ENCODE measurements at regions not wholly inside any gene's neighbourhood (a gene's known extent, or its start where the extent isn't known, plus 50 kb on each side); places are given as distances from the start of the nearest gene placed in this dataset.

DNA sequence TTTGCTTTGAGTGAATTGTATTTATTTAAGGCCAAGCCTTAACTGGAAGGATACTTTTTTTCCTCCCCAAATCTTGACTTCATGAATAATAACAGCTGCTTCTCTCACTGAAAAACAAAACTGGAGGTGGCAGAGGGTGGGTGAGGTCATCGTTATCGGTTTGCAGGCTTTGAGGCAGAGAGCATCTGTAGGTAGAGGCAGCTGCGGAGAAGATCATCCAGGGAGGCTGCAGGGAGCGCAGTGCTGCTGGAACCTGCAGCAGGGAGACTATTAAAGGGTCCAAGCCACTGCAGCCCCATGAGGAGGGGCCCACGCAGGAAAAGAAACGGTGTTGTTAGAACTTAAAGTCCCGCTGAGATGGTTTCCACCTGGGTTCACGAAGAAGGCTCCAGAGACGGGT lies 112.1 kb upstream of the SDK1 start:
- WGBS (ENCODE audit: insufficient coverage), result 100% methylated on average over 9 of the region's 9 CpGs
- Histone ChIP-seq H3K27ac (ENCODE audit: insufficient read depth in 1 of 2, low read depth in 1 of 2, low read length in 2 of 2, poor library complexity in 1 of 2, severe bottlenecking in 2 of 2) (no peak overlapping the region), H3K4me3 (ENCODE audit: control insufficient read depth in 1 of 7, extremely low read depth in 1 of 7, insufficient read depth in 4 of 7, low read depth in 2 of 7, low read length in 6 of 7) (no peak overlapping the region), H3K27me3 (replicated peaks in 2 of 5; ENCODE audit: control insufficient read depth in 4 of 5, insufficient read depth in 5 of 5, low read length in 4 of 5) (no peaks in the 10 kb centered on the region), H3K9me3 (ENCODE audit: control extremely low read depth in 1 of 5, control insufficient read depth in 4 of 5, insufficient read depth in 2 of 5, low read depth in 1 of 5, low read length in 4 of 5) (no peaks in the 10 kb centered on the region), H3K4me1 (ENCODE audit: control extremely low read depth in 1 of 4, control insufficient read depth in 4 of 4, insufficient read depth in 4 of 4, low read length in 3 of 4) (peaks cover 0 to 11% (median 2%) of the 10 kb centered on the region in 4 experiments), H3K36me3 (ENCODE audit: control insufficient read depth in 4 of 4, insufficient read depth in 4 of 4, low read length in 3 of 4) (no peaks in the 10 kb centered on the region)
- DNase-seq, result no peak
- CTCF ChIA-PET, result no interaction called here
- POLR2A ChIA-PET, result no interaction called here

- peaks cover 0 to 6% (median 0%) of the 10 kb centered on the region in 5 experiments for H3K9me3 ChIP-seq (ENCODE audit: control extremely low read depth in 1 of 5, control insufficient read depth in 4 of 5, insufficient read depth in 2 of 5, low read depth in 1 of 5, low read length in 4 of 5)
- H3K27ac ChIP-seq (ENCODE audit: insufficient read depth in 1 of 2, low read depth in 1 of 2, low read length in 2 of 2, poor library complexity in 1 of 2, severe bottlenecking in 2 of 2), result no peak overlapping the region
- DNase-seq, result peak in 2 of 3 donors; percentile 57 to 65
- ChIA-PET POLR2A (no interaction called here), CTCF (no interaction called here)
- H3K4me1 ChIP-seq (ENCODE audit: control extremely low read depth in 1 of 4, control insufficient read depth in 4 of 4, insufficient read depth in 4 of 4, low read length in 3 of 4), result peaks cover 0 to 11% (median 2%) of the 10 kb centered on the region in 4 experiments
- H3K27me3 ChIP-seq (replicated peaks in 2 of 5; ENCODE audit: control insufficient read depth in 4 of 5, insufficient read depth in 5 of 5, low read length in 4 of 5), result no peaks in the 10 kb centered on the region
- no peak overlapping the region for H3K4me3 ChIP-seq (ENCODE audit: control insufficient read depth in 1 of 7, extremely low read depth in 1 of 7, insufficient read depth in 4 of 7, low read depth in 2 of 7, low read length in 6 of 7)
- WGBS (ENCODE audit: insufficient coverage), result 5% methylated on average over 2 of the region's 4 CpGs
- H3K36me3 ChIP-seq (ENCODE audit: control insufficient read depth in 4 of 4, insufficient read depth in 4 of 4, low read length in 3 of 4), result no peaks in the 10 kb centered on the region
Observed at GRCh38 chr7:3191548-3191947, 109.5 kb upstream of the SDK1 start.

DNA sequence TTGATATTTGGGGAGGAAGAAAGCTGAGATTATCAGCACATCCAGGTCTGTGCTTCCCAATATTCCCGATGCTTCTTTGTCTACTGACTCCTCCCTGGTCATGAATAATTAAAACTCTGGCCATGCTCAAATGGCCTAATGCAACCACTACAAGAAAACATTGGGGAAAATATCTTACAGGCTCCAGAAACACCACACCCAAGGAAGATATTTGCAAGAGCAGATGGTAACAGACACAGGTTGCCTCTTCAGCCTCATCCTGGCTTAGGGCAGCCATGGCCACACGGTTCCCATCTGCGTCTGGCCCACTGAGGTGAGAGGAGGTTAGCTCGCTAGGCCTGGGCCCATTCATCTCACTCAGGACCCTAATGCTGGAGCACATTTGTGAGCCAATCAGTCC lies 108.4 kb upstream of the SDK1 start:
- CTCF ChIA-PET, result no interaction called here
- Histone ChIP-seq H3K27ac (ENCODE audit: insufficient read depth in 1 of 2, low read depth in 1 of 2, low read length in 2 of 2, poor library complexity in 1 of 2, severe bottlenecking in 2 of 2) (no peak overlapping the region), H3K27me3 (replicated peaks in 2 of 5; ENCODE audit: control insufficient read depth in 4 of 5, insufficient read depth in 5 of 5, low read length in 4 of 5) (no peaks in the 10 kb centered on the region), H3K4me1 (ENCODE audit: control extremely low read depth in 1 of 4, control insufficient read depth in 4 of 4, insufficient read depth in 4 of 4, low read length in 3 of 4) (peaks cover 0 to 11% (median 2%) of the 10 kb centered on the region in 4 experiments), H3K9me3 (ENCODE audit: control extremely low read depth in 1 of 5, control insufficient read depth in 4 of 5, insufficient read depth in 2 of 5, low read depth in 1 of 5, low read length in 4 of 5) (peaks cover 0 to 6% (median 0%) of the 10 kb centered on the region in 5 experiments), H3K4me3 (ENCODE audit: control insufficient read depth in 1 of 7, extremely low read depth in 1 of 7, insufficient read depth in 4 of 7, low read depth in 2 of 7, low read length in 6 of 7) (no peak overlapping the region), H3K36me3 (ENCODE audit: control insufficient read depth in 4 of 4, insufficient read depth in 4 of 4, low read length in 3 of 4) (no peaks in the 10 kb centered on the region)
- DNase-seq, result no peak
- 81% methylated on average over 4 of the region's 4 CpGs for WGBS (ENCODE audit: insufficient coverage)
- POLR2A ChIA-PET, result no interaction called here

DNA sequence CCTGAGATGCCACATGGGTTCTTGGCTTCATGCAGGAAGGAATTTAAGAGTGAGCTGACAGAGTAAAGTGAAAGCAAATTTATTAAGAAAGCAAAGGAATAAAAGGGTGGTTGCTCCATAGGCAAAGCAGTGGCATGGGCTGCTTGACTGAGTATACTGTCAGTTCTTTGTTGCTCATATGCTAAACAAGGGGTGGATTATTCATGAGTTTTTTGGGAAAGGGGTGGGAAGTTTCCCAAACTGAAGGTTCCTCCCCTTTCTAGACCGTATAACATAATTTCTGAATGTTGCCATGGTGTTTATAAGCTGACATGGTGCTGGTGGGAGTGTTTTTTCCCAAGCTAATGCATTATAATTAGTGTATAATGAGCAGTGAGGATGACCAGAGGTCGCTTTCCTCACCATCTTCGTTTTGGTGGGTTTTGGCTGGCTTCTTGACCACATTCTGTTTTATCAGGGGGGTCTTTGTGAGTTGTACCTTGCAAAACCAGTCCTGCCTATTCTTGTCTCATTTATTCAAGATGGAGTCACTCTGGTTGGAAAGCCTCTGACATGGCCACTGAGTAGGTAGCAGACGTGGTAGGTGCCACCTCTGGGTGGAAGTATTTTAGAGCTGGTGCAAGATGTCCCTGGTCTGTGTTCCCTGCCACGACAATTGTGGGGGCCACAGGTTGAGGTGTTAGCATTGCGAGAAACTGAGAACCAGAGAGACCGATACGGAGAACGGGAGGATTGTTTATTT lies 107.5 kb upstream of the SDK1 start:
- no peak for DNase-seq
- no peaks in the 10 kb centered on the region for H3K36me3 ChIP-seq (ENCODE audit: control insufficient read depth in 4 of 4, insufficient read depth in 4 of 4, low read length in 3 of 4)
- H3K27ac ChIP-seq (ENCODE audit: insufficient read depth in 1 of 2, low read depth in 1 of 2, low read length in 2 of 2, poor library complexity in 1 of 2, severe bottlenecking in 2 of 2), result no peak overlapping the region
- H3K4me3 ChIP-seq (ENCODE audit: control insufficient read depth in 1 of 7, extremely low read depth in 1 of 7, insufficient read depth in 4 of 7, low read depth in 2 of 7, low read length in 6 of 7), result no peak overlapping the region
- 99% methylated on average over 6 of the region's 9 CpGs for WGBS (ENCODE audit: insufficient coverage)
- ChIA-PET CTCF (no interaction called here), POLR2A (no interaction called here)
- peaks cover 0 to 11% (median 2%) of the 10 kb centered on the region in 4 experiments for H3K4me1 ChIP-seq (ENCODE audit: control extremely low read depth in 1 of 4, control insufficient read depth in 4 of 4, insufficient read depth in 4 of 4, low read length in 3 of 4)
- H3K27me3 ChIP-seq (replicated peaks in 2 of 5; ENCODE audit: control insufficient read depth in 4 of 5, insufficient read depth in 5 of 5, low read length in 4 of 5), result no peaks in the 10 kb centered on the region
- H3K9me3 ChIP-seq (ENCODE audit: control extremely low read depth in 1 of 5, control insufficient read depth in 4 of 5, insufficient read depth in 2 of 5, low read depth in 1 of 5, low read length in 4 of 5), result peaks cover 0 to 7% (median 2%) of the 10 kb centered on the region in 5 experiments

GRCh38 chr7:3194501-3195141 lies 106.4 kb upstream of the SDK1 start:
- ChIA-PET CTCF (no interaction called here), POLR2A (interaction anchor here (0.5 kb wide), 1 partner anchor 1219 kb away, joined by 4 read pairs; no protein-coding TSS in a partner anchor)
- H3K9me3 ChIP-seq (ENCODE audit: control extremely low read depth in 1 of 5, control insufficient read depth in 4 of 5, insufficient read depth in 2 of 5, low read depth in 1 of 5, low read length in 4 of 5), result peaks cover 0 to 9% (median 2%) of the 10 kb centered on the region in 5 experiments
- H3K4me3 ChIP-seq (ENCODE audit: control insufficient read depth in 1 of 7, extremely low read depth in 1 of 7, insufficient read depth in 4 of 7, low read depth in 2 of 7, low read length in 6 of 7), result no peak overlapping the region
- peaks cover 0 to 11% (median 2%) of the 10 kb centered on the region in 4 experiments for H3K4me1 ChIP-seq (ENCODE audit: control extremely low read depth in 1 of 4, control insufficient read depth in 4 of 4, insufficient read depth in 4 of 4, low read length in 3 of 4)
- no peaks in the 10 kb centered on the region for H3K27me3 ChIP-seq (replicated peaks in 2 of 5; ENCODE audit: control insufficient read depth in 4 of 5, insufficient read depth in 5 of 5, low read length in 4 of 5)
- H3K27ac ChIP-seq (ENCODE audit: insufficient read depth in 1 of 2, low read depth in 1 of 2, low read length in 2 of 2, poor library complexity in 1 of 2, severe bottlenecking in 2 of 2), result no peak overlapping the region
- 92% methylated on average over 7 of the region's 7 CpGs for WGBS (ENCODE audit: insufficient coverage)
- no peaks in the 10 kb centered on the region for H3K36me3 ChIP-seq (ENCODE audit: control insufficient read depth in 4 of 4, insufficient read depth in 4 of 4, low read length in 3 of 4)
- DNase-seq, result peak in 2 of 3 donors; percentile 11 to 19

DNA sequence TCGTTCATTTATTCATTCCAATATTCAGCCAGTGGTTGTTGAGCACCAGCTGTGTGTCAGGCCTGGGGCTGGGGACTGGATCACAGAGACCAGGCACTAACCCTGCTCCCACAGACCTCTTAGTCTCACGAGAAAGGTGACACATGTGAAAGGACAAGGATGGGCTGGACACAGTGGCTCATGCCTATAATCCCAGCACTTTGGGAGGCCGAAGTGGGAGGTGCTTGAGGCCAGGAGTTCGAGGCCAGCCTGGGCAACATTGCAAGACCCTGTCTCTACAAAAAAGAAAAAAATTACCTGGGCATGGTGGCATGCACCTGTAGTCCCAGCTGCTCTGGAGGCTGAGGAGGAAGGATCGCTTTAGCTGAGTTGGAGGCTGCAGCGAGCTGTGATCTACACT lies 105.9 kb upstream of the SDK1 start:
- ChIA-PET CTCF (no interaction called here), POLR2A (no interaction called here)
- Histone ChIP-seq H3K4me1 (ENCODE audit: control extremely low read depth in 1 of 4, control insufficient read depth in 4 of 4, insufficient read depth in 4 of 4, low read length in 3 of 4) (peaks cover 0 to 11% (median 2%) of the 10 kb centered on the region in 4 experiments), H3K27ac (ENCODE audit: insufficient read depth in 1 of 2, low read depth in 1 of 2, low read length in 2 of 2, poor library complexity in 1 of 2, severe bottlenecking in 2 of 2) (no peak overlapping the region), H3K27me3 (replicated peaks in 2 of 5; ENCODE audit: control insufficient read depth in 4 of 5, insufficient read depth in 5 of 5, low read length in 4 of 5) (no peaks in the 10 kb centered on the region), H3K9me3 (ENCODE audit: control extremely low read depth in 1 of 5, control insufficient read depth in 4 of 5, insufficient read depth in 2 of 5, low read depth in 1 of 5, low read length in 4 of 5) (peaks cover 0 to 9% (median 2%) of the 10 kb centered on the region in 5 experiments), H3K4me3 (ENCODE audit: control insufficient read depth in 1 of 7, extremely low read depth in 1 of 7, insufficient read depth in 4 of 7, low read depth in 2 of 7, low read length in 6 of 7) (no peak overlapping the region), H3K36me3 (ENCODE audit: control insufficient read depth in 4 of 4, insufficient read depth in 4 of 4, low read length in 3 of 4) (no peaks in the 10 kb centered on the region)
- no peak for DNase-seq
- 98% methylated on average over 5 of the region's 6 CpGs for WGBS (ENCODE audit: insufficient coverage)

DNA sequence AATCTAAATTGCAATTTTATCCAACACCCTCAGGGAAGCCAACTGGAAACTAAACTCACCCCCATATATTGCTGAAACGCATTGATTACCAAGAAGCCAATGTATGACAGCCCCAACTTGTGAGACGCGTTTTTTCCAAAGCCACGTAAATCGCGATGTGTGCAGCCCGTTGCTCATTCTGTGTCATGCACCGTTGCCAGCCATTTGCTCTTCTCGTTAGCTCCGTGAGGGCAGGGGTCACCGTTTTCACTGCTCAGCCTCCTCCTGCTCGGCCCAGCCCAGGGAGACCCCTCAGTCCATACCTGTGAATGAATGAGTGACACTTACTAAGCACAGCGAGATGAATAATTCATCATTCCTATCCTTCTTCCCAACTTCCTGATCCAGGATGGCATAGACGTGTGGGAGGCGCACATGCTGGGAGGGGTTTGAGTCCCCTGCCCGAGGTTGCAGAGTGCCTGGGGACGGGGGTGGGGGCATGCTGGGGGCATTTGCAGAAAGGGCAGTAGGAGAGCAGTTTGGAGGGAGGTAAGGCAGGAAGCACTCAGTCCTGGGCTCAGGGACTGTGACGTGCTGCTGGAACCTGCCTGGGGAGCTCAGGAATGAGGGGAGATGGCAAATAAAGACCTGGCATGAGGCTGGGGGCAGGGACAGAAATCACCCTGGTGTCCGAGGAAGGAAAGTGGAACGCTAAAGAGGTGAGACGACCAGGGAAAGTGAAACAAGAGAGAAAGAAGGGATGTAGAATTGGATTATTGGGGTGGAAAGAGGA lies 104.2 kb upstream of the SDK1 start:
- Histone ChIP-seq H3K4me3 (ENCODE audit: control insufficient read depth in 1 of 7, extremely low read depth in 1 of 7, insufficient read depth in 4 of 7, low read depth in 2 of 7, low read length in 6 of 7) (no peak overlapping the region), H3K27me3 (replicated peaks in 2 of 5; ENCODE audit: control insufficient read depth in 4 of 5, insufficient read depth in 5 of 5, low read length in 4 of 5) (no peaks in the 10 kb centered on the region), H3K27ac (ENCODE audit: insufficient read depth in 1 of 2, low read depth in 1 of 2, low read length in 2 of 2, poor library complexity in 1 of 2, severe bottlenecking in 2 of 2) (no peak overlapping the region), H3K9me3 (ENCODE audit: control extremely low read depth in 1 of 5, control insufficient read depth in 4 of 5, insufficient read depth in 2 of 5, low read depth in 1 of 5, low read length in 4 of 5) (peaks cover 0 to 9% (median 2%) of the 10 kb centered on the region in 5 experiments), H3K4me1 (ENCODE audit: control extremely low read depth in 1 of 4, control insufficient read depth in 4 of 4, insufficient read depth in 4 of 4, low read length in 3 of 4) (peaks cover 0 to 6% (median 1%) of the 10 kb centered on the region in 4 experiments), H3K36me3 (ENCODE audit: control insufficient read depth in 4 of 4, insufficient read depth in 4 of 4, low read length in 3 of 4) (no peaks in the 10 kb centered on the region)
- ChIA-PET CTCF (no interaction called here), POLR2A (no interaction called here)
- WGBS (ENCODE audit: insufficient coverage), result 96% methylated on average over 15 of the region's 21 CpGs
- DNase-seq, result no peak
